Naive thymus-derived CD8-positive, alpha-beta T cell (primary cell): ENCODE measurements at regions not wholly inside any gene's neighbourhood (a gene's known extent, or its start where the extent isn't known, plus 50 kb on each side); places are given as distances from the start of the nearest gene placed in this dataset.
"Not testable (repeated sequence)": the region's sequence is repeated elsewhere in the genome, so short reads cannot be mapped to it uniquely, and the experiment has no call there.

Source experiments
- ATAC-seq, 2 donors: fragments of 150-1000 bp; cut with Tn5 transposase in 1 of 2; sonication (Bioruptor Pico), chemical (Tn5 transposase) in 1 of 2; 1 replicate in 1 of 2; 2 replicates in 1 of 2; pipeline ENCODE4 v1.10.0; 2021; ENCODE audit warnings: mild to moderate bottlenecking in 2 of 2, moderate library complexity in 2 of 2
- POLR2A ChIA-PET: fragments of 350-600 bp; sonication (Branson Sonifier 250); formaldehyde crosslinking; loops from one replicate; lab custom pipeline; 2021; ENCODE audit warnings: antibody characterized with exemption; lab: Charles Lee
- DNase-seq, 10 donors: peaks; one replicate each; pipeline versions ENCODE4 v3.0.0 to v3.0.0-alpha.2; 2020 to 2022
- H3K27ac Mint-ChIP-seq, 10 donors: one replicate each; pipeline ENCODE4 v1.8.0; 2020 to 2022; ENCODE audit warnings: mild to moderate bottlenecking in 10 of 10, mixed read lengths in 10 of 10, moderate library complexity in 4 of 10, inconsistent platforms in 1 of 10
- H3K27me3 Mint-ChIP-seq, 5 donors: one replicate each; pipeline ENCODE4 v1.8.0; 2021 to 2022; ENCODE audit warnings: mixed read lengths in 5 of 5
- H3K36me3 Mint-ChIP-seq, 3 donors: one replicate each; pipeline ENCODE4 v1.8.0; 2020 to 2022; ENCODE audit warnings: mixed read lengths in 3 of 3, mild to moderate bottlenecking in 2 of 3, inconsistent platforms in 1 of 3
- H3K4me1 Mint-ChIP-seq, 4 donors: one replicate each; pipeline ENCODE4 v1.8.0; 2021 to 2022; ENCODE audit warnings: mixed read lengths in 4 of 4
- H3K4me3 Mint-ChIP-seq, 10 donors: one replicate each; pipeline ENCODE4 v1.8.0; 2020 to 2022; ENCODE audit warnings: mild to moderate bottlenecking in 10 of 10, mixed read lengths in 10 of 10, moderate library complexity in 6 of 10, inconsistent platforms in 1 of 10
- H3K9me3 Mint-ChIP-seq, 9 donors: one replicate each; pipeline ENCODE4 v1.8.0; 2020 to 2022; ENCODE audit warnings: mixed read lengths in 9 of 9, mild to moderate bottlenecking in 3 of 9, inconsistent platforms in 1 of 9, moderate library complexity in 1 of 9

GRCh38 chr1:238954865-238955264 is 431.5 kb upstream of the CHRM3 start:
- Mint-ChIP-seq H3K4me1 (peaks cover 0 to 3% (median 0%) of the 10 kb centered on the region in 4 donors), H3K4me3 (no peak overlapping the region), H3K9me3 (peaks cover 0 to 17% (median 0%) of the 10 kb centered on the region in 9 donors), H3K27ac (no peak overlapping the region), H3K27me3 (no peaks in the 10 kb centered on the region), H3K36me3 (no peaks in the 10 kb centered on the region)
- ATAC-seq: no peak
- no peak for DNase-seq
- POLR2A ChIA-PET: no interaction called here

GRCh38 chr1:238953448-238954010 is 432.8 kb upstream of the CHRM3 start:
- POLR2A ChIA-PET: no interaction called here
- Mint-ChIP-seq H3K27ac (no peak overlapping the region), H3K27me3 (no peaks in the 10 kb centered on the region), H3K4me1 (peaks cover 0 to 3% (median 0%) of the 10 kb centered on the region in 4 donors), H3K4me3 (no peak overlapping the region), H3K36me3 (no peaks in the 10 kb centered on the region), H3K9me3 (peaks cover 0 to 17% (median 0%) of the 10 kb centered on the region in 9 donors)
- no peak for ATAC-seq
- no peak for DNase-seq

- H3K27ac Mint-ChIP-seq: no peak overlapping the region
- peaks cover 0 to 3% (median 0%) of the 10 kb centered on the region in 4 donors for H3K4me1 Mint-ChIP-seq
- H3K9me3 Mint-ChIP-seq: peaks cover 0 to 17% (median 0%) of the 10 kb centered on the region in 9 donors
- H3K36me3 Mint-ChIP-seq: no peaks in the 10 kb centered on the region
- ATAC-seq (no peak), DNase-seq (no peak)
- POLR2A ChIA-PET: no interaction called here
- H3K4me3 Mint-ChIP-seq: no peak overlapping the region
- no peaks in the 10 kb centered on the region for H3K27me3 Mint-ChIP-seq
Measured at GRCh38 chr1:238951809-238952208, 434.6 kb upstream of the CHRM3 start.

- DNase-seq (no peak), ATAC-seq (no peak)
- Mint-ChIP-seq H3K36me3 (no peaks in the 10 kb centered on the region), H3K27me3 (no peaks in the 10 kb centered on the region), H3K4me3 (no peak overlapping the region), H3K9me3 (peaks cover 0 to 11% (median 0%) of the 10 kb centered on the region in 9 donors), H3K4me1 (peaks cover 0 to 3% (median 0%) of the 10 kb centered on the region in 4 donors), H3K27ac (no peak overlapping the region)
- POLR2A ChIA-PET: no interaction called here
Measured at GRCh38 chr1:238950784-238951183, 435.6 kb upstream of the CHRM3 start.

GRCh38 chr1:238950017-238950416 is 436.4 kb upstream of the CHRM3 start:
- peaks cover 0 to 3% (median 0%) of the 10 kb centered on the region in 4 donors for H3K4me1 Mint-ChIP-seq
- H3K4me3 Mint-ChIP-seq: no peak overlapping the region
- no peaks in the 10 kb centered on the region for H3K27me3 Mint-ChIP-seq
- H3K27ac Mint-ChIP-seq: no peak overlapping the region
- peaks cover 0 to 9% (median 0%) of the 10 kb centered on the region in 9 donors for H3K9me3 Mint-ChIP-seq
- POLR2A ChIA-PET: no interaction called here
- no peak for DNase-seq
- H3K36me3 Mint-ChIP-seq: no peaks in the 10 kb centered on the region
- ATAC-seq: no peak

GRCh38 chr1:238944028-238944427 is 442.3 kb upstream of the CHRM3 start:
- no peaks in the 10 kb centered on the region for H3K27me3 Mint-ChIP-seq

GRCh38 chr1:238927899-238928298 is 458.5 kb upstream of the CHRM3 start:
- no peaks in the 10 kb centered on the region for H3K27me3 Mint-ChIP-seq
- H3K4me3 Mint-ChIP-seq: no peak overlapping the region
- ATAC-seq (no peak), DNase-seq (no peak)
- H3K36me3 Mint-ChIP-seq: no peaks in the 10 kb centered on the region
- no peaks in the 10 kb centered on the region for H3K4me1 Mint-ChIP-seq
- POLR2A ChIA-PET: no interaction called here
- peaks cover 0 to 28% (median 7%) of the 10 kb centered on the region in 9 donors for H3K9me3 Mint-ChIP-seq
- H3K27ac Mint-ChIP-seq: no peak overlapping the region

More at GRCh38 chr1:238944028-238944427, 442.3 kb upstream of the CHRM3 start:
- H3K4me1 Mint-ChIP-seq: no peaks in the 10 kb centered on the region
- ATAC-seq: no peak
- no peaks in the 10 kb centered on the region for H3K36me3 Mint-ChIP-seq
- DNase-seq: no peak
- peaks cover 0 to 7% (median 0%) of the 10 kb centered on the region in 9 donors for H3K9me3 Mint-ChIP-seq
- no peak overlapping the region for H3K27ac Mint-ChIP-seq
- POLR2A ChIA-PET: no interaction called here
- no peak overlapping the region for H3K4me3 Mint-ChIP-seq

- no peak for DNase-seq
- no peak for ATAC-seq
- Mint-ChIP-seq H3K27ac (no peak overlapping the region), H3K4me3 (no peak overlapping the region), H3K9me3 (peaks cover 0 to 17% (median 3%) of the 10 kb centered on the region in 9 donors), H3K36me3 (no peaks in the 10 kb centered on the region), H3K27me3 (no peaks in the 10 kb centered on the region), H3K4me1 (no peaks in the 10 kb centered on the region)
- POLR2A ChIA-PET: no interaction called here
Measured at GRCh38 chr1:238916828-238917227, 469.5 kb upstream of the CHRM3 start.

- no peak for ATAC-seq
- POLR2A ChIA-PET: no interaction called here
- no peaks in the 10 kb centered on the region for H3K27me3 Mint-ChIP-seq
- DNase-seq: no peak
- peaks cover 2 to 23% (median 7%) of the 10 kb centered on the region in 9 donors for H3K9me3 Mint-ChIP-seq
- no peak overlapping the region for H3K4me3 Mint-ChIP-seq
- H3K4me1 Mint-ChIP-seq: no peaks in the 10 kb centered on the region
- peak overlapping the region in 1 of 10 donors; percentile 44 for H3K27ac Mint-ChIP-seq
- H3K36me3 Mint-ChIP-seq: no peaks in the 10 kb centered on the region
Measured at GRCh38 chr1:238914346-238914745, 472.0 kb upstream of the CHRM3 start.

GRCh38 chr1:238913210-238913609 is 473.2 kb upstream of the CHRM3 start:
- Mint-ChIP-seq H3K4me1 (no peaks in the 10 kb centered on the region), H3K9me3 (peaks cover 2 to 23% (median 7%) of the 10 kb centered on the region in 9 donors), H3K4me3 (no peak overlapping the region), H3K27ac (no peak overlapping the region), H3K27me3 (no peaks in the 10 kb centered on the region), H3K36me3 (no peaks in the 10 kb centered on the region)
- no peak for DNase-seq
- POLR2A ChIA-PET: no interaction called here
- no peak for ATAC-seq

- POLR2A ChIA-PET: no interaction called here
- H3K4me3 Mint-ChIP-seq: no peak overlapping the region
- no peak overlapping the region for H3K27ac Mint-ChIP-seq
- no peaks in the 10 kb centered on the region for H3K27me3 Mint-ChIP-seq
- peaks cover 2 to 23% (median 8%) of the 10 kb centered on the region in 9 donors for H3K9me3 Mint-ChIP-seq
- ATAC-seq (no peak), DNase-seq (no peak)
- H3K4me1 Mint-ChIP-seq: no peaks in the 10 kb centered on the region
- H3K36me3 Mint-ChIP-seq: no peaks in the 10 kb centered on the region
Measured at GRCh38 chr1:238912148-238912547, 474.2 kb upstream of the CHRM3 start.

- POLR2A ChIA-PET, H3K36me3 Mint-ChIP-seq, ATAC-seq: not testable (repeated sequence)
Measured at GRCh38 chr1:238902752-238903151, 483.6 kb upstream of the CHRM3 start.

GRCh38 chr1:238900334-238900865 is 486.0 kb upstream of the CHRM3 start:
- Mint-ChIP-seq H3K27me3 (peaks cover 0 to 3% (median 0%) of the 10 kb centered on the region in 5 donors), H3K4me3 (no peak overlapping the region), H3K27ac (no peak overlapping the region), H3K4me1 (no peaks in the 10 kb centered on the region), H3K9me3 (peaks cover 8 to 39% (median 21%) of the 10 kb centered on the region in 9 donors), H3K36me3 (peaks cover 0 to 6% (median 3%) of the 10 kb centered on the region in 3 donors)
- DNase-seq (no peak), ATAC-seq (no peak)
- POLR2A ChIA-PET: no interaction called here

More at GRCh38 chr1:238902752-238903151, 483.6 kb upstream of the CHRM3 start:
- not testable (repeated sequence) for H3K27ac Mint-ChIP-seq, H3K4me1 Mint-ChIP-seq, H3K27me3 Mint-ChIP-seq, H3K4me3 Mint-ChIP-seq, DNase-seq
- H3K9me3 Mint-ChIP-seq: peaks cover 0 to 33% (median 21%) of the 10 kb centered on the region in 9 donors
